ENCODE measurements at regions not wholly inside any gene's neighbourhood (a gene's known extent, or its start where the extent isn't known, plus 50 kb on each side); places are given as distances from the start of the nearest gene placed in this dataset.

DNA sequence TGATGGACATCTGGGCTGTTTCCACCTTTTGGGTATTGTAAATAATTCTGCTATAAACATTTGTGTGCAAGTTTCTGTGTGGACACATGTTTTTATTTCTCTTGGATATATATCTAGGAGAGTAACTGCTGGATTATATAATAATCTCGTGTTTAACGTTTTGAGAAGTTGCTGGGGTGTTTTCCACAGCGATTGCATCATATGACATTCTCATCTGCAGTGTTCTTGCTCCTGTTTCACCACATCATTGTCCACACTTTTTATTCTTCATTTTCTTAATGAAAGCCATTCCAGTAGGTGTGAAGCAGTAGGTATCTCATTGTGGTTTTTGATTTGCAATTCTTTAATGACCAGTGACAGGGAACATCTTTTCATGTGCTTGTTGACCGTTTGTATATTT lies 56.9 kb upstream of the ALKAL2 start:
- POLR2A ChIA-PET = no interaction called here
- no peaks in the 10 kb centered on the region for H3K36me3 ChIP-seq (ENCODE audit: control insufficient read depth in 2 of 2, extremely low read depth in 1 of 2, insufficient read depth in 2 of 2, low read length in 2 of 2)
- no peak overlapping the region for H2AFZ ChIP-seq (ENCODE audit: low read depth, low read length)
- H3K9me1 ChIP-seq (replicated peaks; ENCODE audit: control insufficient read depth, extremely low read depth, insufficient read depth, low read length) = no peaks in the 10 kb centered on the region
- BruUV-seq (replicated peaks) = no TSS peak
- DNase-seq (ENCODE audit: low read depth, low spot score) (no peak), FAIRE-seq (no peak)
- H3K27me3 ChIP-seq (ENCODE audit: control insufficient read depth in 2 of 2, insufficient read depth in 2 of 2, low read length in 2 of 2) = no peaks in the 10 kb centered on the region
- no peaks in the 10 kb centered on the region for H3K79me2 ChIP-seq (ENCODE audit: control insufficient read depth, insufficient read depth, low read length)
- CTCF ChIA-PET = no interaction called here
- H3K4me2 ChIP-seq (ENCODE audit: insufficient read depth, low read length) = no peak overlapping the region
- no peak overlapping the region for H3K4me3 ChIP-seq (replicated peaks in 1 of 3; ENCODE audit: insufficient read depth in 1 of 3, low read depth in 1 of 3, low read length in 3 of 3)
- peaks cover 2% of the 10 kb centered on the region for H3K9me3 ChIP-seq (replicated peaks; ENCODE audit: control insufficient read depth, insufficient read depth, low read length)
- dilution Hi-C loops (cut with MboI; ENCODE audit: extremely low pct_ligation_motif_present, low sequenced_read_pairs) (no loop called here), intact Hi-C loops (cut with micrococcal nuclease) (no loop called here)
- H3K9ac ChIP-seq (replicated peaks; ENCODE audit: extremely low read depth, insufficient read depth, low read length) = no peak overlapping the region
- no peaks in the 10 kb centered on the region for H4K20me1 ChIP-seq (replicated peaks; ENCODE audit: control insufficient read depth, extremely low read depth, insufficient read depth, low read length)
- TF ChIP-seq FOS (IDR thresholded peaks at IDR 0.05; ENCODE audit: borderline replicate concordance, insufficient read depth, low read length) (no peak), EZH2 (IDR thresholded peaks at IDR 0.05; ENCODE audit: borderline replicate concordance, low read depth, low read length, severe bottlenecking) (no peak)
- TF ChIP-seq, protein P1, sequence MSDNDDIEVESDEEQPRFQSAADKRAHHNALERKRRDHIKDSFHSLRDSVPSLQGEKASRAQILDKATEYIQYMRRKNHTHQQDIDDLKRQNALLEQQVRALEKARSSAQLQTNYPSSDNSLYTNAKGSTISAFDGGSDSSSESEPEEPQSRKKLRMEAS (IDR thresholded peaks at IDR 0.05; ENCODE audit: insufficient read depth, insufficient read length) = no peak
- H3K4me1 ChIP-seq (ENCODE audit: control insufficient read depth, extremely low read depth, insufficient read depth, low read length) = no peaks in the 10 kb centered on the region
- no peak overlapping the region for H3K27ac ChIP-seq (ENCODE audit: insufficient read depth, low read depth, low read length)

DNA sequence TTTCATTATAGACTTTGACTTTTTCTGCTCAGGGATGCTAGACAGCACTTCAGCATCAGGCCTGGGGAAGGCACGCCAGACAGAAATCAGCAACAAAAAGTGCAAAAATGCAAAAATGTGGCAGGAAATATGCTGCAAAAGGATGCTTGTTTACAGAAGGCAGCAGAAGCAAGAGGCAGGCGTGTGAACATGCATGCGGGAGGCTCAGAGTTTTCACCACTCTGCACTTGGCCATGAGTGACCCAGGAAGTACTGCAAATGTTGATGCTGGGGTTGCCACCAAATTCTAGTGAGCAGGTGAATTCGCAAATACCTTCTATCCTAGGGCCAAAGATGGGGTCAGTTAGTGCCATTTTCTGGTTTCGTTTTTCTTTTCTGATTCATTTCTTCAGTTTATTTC lies 55.5 kb upstream of the ALKAL2 start:
- H3K9me1 ChIP-seq (replicated peaks; ENCODE audit: control insufficient read depth, extremely low read depth, insufficient read depth, low read length) = no peaks in the 10 kb centered on the region
- DNase-seq (ENCODE audit: low read depth, low spot score) (no peak), FAIRE-seq (no peak)
- ChIA-PET CTCF (no interaction called here), POLR2A (no interaction called here)
- peaks cover 2% of the 10 kb centered on the region for H3K9me3 ChIP-seq (replicated peaks; ENCODE audit: control insufficient read depth, insufficient read depth, low read length)
- no peak overlapping the region for H2AFZ ChIP-seq (ENCODE audit: low read depth, low read length)
- no peak overlapping the region for H3K4me3 ChIP-seq (replicated peaks in 1 of 3; ENCODE audit: insufficient read depth in 1 of 3, low read depth in 1 of 3, low read length in 3 of 3)
- H3K4me2 ChIP-seq (ENCODE audit: insufficient read depth, low read length) = no peak overlapping the region
- H3K27ac ChIP-seq (ENCODE audit: insufficient read depth, low read depth, low read length) = no peak overlapping the region
- no peak overlapping the region for H3K9ac ChIP-seq (replicated peaks; ENCODE audit: extremely low read depth, insufficient read depth, low read length)
- intact Hi-C loops (cut with micrococcal nuclease) = no loop called here
- dilution Hi-C loops (cut with MboI; ENCODE audit: extremely low pct_ligation_motif_present, low sequenced_read_pairs) = no loop called here
- BruUV-seq (replicated peaks) = no TSS peak
- no peaks in the 10 kb centered on the region for H3K27me3 ChIP-seq (ENCODE audit: control insufficient read depth in 2 of 2, insufficient read depth in 2 of 2, low read length in 2 of 2)
- TF ChIP-seq, protein P1 (IDR thresholded peaks at IDR 0.05; ENCODE audit: insufficient read depth, insufficient read length) = no peak
- TF ChIP-seq MYC (IDR thresholded peaks at IDR 0.05; ENCODE audit: low read depth, low read length) = no peak
- TF ChIP-seq EZH2 (IDR thresholded peaks at IDR 0.05; ENCODE audit: borderline replicate concordance, low read depth, low read length, severe bottlenecking) = no peak
- TF ChIP-seq GATA2 (IDR thresholded peaks at IDR 0.05; ENCODE audit: insufficient read depth, insufficient read length, low read depth, low read length) = no peak
- TF ChIP-seq JUN (IDR thresholded peaks at IDR 0.05; ENCODE audit: borderline replicate concordance, insufficient read depth, insufficient read length, low read depth) = no peak
- TF ChIP-seq CTCF (IDR thresholded peaks at IDR 0.05; ENCODE audit: extremely low read depth in 1 of 2, insufficient read depth in 1 of 2, low read depth in 1 of 2, low read length in 2 of 2) = no peak
- TF ChIP-seq FOS (IDR thresholded peaks at IDR 0.05; ENCODE audit: borderline replicate concordance, insufficient read depth, low read length) = no peak
- TF ChIP-seq POLR2AphosphoS5 (IDR thresholded peaks at IDR 0.05; ENCODE audit: insufficient read depth, low read depth, low read length) = no peak
- TF ChIP-seq POLR2A (IDR thresholded peaks at IDR 0.05; ENCODE audit: low read depth, low read length) = no peak
- no peaks in the 10 kb centered on the region for H3K4me1 ChIP-seq (ENCODE audit: control insufficient read depth, extremely low read depth, insufficient read depth, low read length)
- H4K20me1 ChIP-seq (replicated peaks; ENCODE audit: control insufficient read depth, extremely low read depth, insufficient read depth, low read length) = no peaks in the 10 kb centered on the region
- H3K36me3 ChIP-seq (ENCODE audit: control insufficient read depth in 2 of 2, extremely low read depth in 1 of 2, insufficient read depth in 2 of 2, low read length in 2 of 2) = no peaks in the 10 kb centered on the region
- no peaks in the 10 kb centered on the region for H3K79me2 ChIP-seq (ENCODE audit: control insufficient read depth, insufficient read depth, low read length)

Measured in endothelial cell of umbilical vein (primary cell).